Uterus (tissue), 2 donors: ENCODE measurements at regions not wholly inside any gene's neighbourhood (a gene's known extent, or its start where the extent isn't known, plus 50 kb on each side); places are given as distances from the start of the nearest gene placed in this dataset.

ENCODE experiments used
- POLR2A ChIP-seq, 2 donors: fragments of 450-650 bp; IDR thresholded peaks; one replicate each; pipeline ENCODE4 v1.6.1; 2016; ENCODE audit warnings: antibody characterized with exemption in 2 of 2, mild to moderate bottlenecking in 1 of 2, moderate library complexity in 1 of 2
- TF ChIP-seq, protein P1 (sequence below), 4 experiments: fragments of 200-600 bp in 2 of 4; fragments of 450-650 bp in 2 of 4; sonication (generic) in 2 of 4; IDR thresholded peaks; one replicate each; pipeline ENCODE4 v1.5.1; 2016 to 2019; ENCODE audit warnings: antibody characterized with exemption in 4 of 4, mild to moderate bottlenecking in 2 of 4, moderate library complexity in 1 of 4

DNA sequence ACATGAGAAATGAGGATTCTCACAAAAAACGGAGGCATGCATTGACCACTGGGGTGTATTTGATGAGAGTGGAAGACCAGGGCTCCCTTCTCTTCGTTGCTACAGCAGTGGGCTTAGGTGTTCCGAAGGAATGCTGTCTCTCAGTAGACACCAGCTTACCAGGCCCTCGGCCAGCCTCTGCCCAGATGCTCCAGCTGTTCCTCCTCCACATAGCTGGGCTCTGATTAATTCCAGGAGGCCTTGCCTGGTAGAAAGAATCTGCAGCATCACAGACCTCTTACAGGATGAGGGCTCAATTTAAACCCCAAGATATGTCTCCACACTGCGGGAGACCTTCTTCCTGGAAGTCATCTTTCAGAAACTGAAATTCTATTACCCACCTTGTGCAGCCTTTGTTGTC, 346.6 kb upstream of the TENM3 start:
- TF ChIP-seq, protein P1, sequence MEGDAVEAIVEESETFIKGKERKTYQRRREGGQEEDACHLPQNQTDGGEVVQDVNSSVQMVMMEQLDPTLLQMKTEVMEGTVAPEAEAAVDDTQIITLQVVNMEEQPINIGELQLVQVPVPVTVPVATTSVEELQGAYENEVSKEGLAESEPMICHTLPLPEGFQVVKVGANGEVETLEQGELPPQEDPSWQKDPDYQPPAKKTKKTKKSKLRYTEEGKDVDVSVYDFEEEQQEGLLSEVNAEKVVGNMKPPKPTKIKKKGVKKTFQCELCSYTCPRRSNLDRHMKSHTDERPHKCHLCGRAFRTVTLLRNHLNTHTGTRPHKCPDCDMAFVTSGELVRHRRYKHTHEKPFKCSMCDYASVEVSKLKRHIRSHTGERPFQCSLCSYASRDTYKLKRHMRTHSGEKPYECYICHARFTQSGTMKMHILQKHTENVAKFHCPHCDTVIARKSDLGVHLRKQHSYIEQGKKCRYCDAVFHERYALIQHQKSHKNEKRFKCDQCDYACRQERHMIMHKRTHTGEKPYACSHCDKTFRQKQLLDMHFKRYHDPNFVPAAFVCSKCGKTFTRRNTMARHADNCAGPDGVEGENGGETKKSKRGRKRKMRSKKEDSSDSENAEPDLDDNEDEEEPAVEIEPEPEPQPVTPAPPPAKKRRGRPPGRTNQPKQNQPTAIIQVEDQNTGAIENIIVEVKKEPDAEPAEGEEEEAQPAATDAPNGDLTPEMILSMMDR (IDR thresholded peaks at IDR 0.05), result no peak
- no peak for TF ChIP-seq POLR2A (IDR thresholded peaks at IDR 0.05)
